ENCODE measurements at regions not wholly inside any gene's neighbourhood (a gene's known extent, or its start where the extent isn't known, plus 50 kb on each side); places are given as distances from the start of the nearest gene placed in this dataset.
"Not testable (repeated sequence)": the region's sequence is repeated elsewhere in the genome, so short reads cannot be mapped to it uniquely, and the experiment has no call there.

- Histone ChIP-seq H4K8ac (ENCODE audit: low read depth, low read length) (no peak overlapping the region), H3K79me1 (ENCODE audit: low read depth, low read length) (no peaks in the 10 kb centered on the region), H2AFZ (ENCODE audit: low read length) (no peak overlapping the region), H3K9me3 (replicated peaks in 1 of 2; ENCODE audit: control insufficient read depth in 2 of 2, insufficient read depth in 1 of 2, low read depth in 1 of 2, low read length in 2 of 2) (no peaks in the 10 kb centered on the region), H2AK5ac (ENCODE audit: low read depth, low read length) (no peak overlapping the region), H3K18ac (ENCODE audit: low read length) (no peak overlapping the region), H3K27me3 (ENCODE audit: control insufficient read depth in 3 of 3, insufficient read depth in 3 of 3, low read depth in 1 of 3, low read length in 3 of 3) (no peaks in the 10 kb centered on the region), H4K91ac (ENCODE audit: low read depth, low read length, poor library complexity) (no peak overlapping the region), H2BK120ac (ENCODE audit: low read depth, low read length) (no peak overlapping the region), H3K36me3 (replicated peaks in 1 of 2; ENCODE audit: control insufficient read depth in 2 of 2, insufficient read depth in 2 of 2, low read length in 2 of 2) (no peaks in the 10 kb centered on the region), H3K14ac (ENCODE audit: low read length) (no peak overlapping the region), H3K9ac (ENCODE audit: low read depth, low read length, poor library complexity) (no peak overlapping the region), H3K4me1 (ENCODE audit: control insufficient read depth in 2 of 2, insufficient read depth in 1 of 2, low read depth in 1 of 2, low read length in 2 of 2) (no peaks in the 10 kb centered on the region), H3K27ac (replicated peaks; ENCODE audit: low read length) (no peak overlapping the region), H3K4ac (ENCODE audit: low read length) (no peak overlapping the region), H3K4me3 (ENCODE audit: low read length in 2 of 2) (no peak overlapping the region), H3K4me2 (ENCODE audit: insufficient read depth, low read length, poor library complexity, severe bottlenecking) (no peak overlapping the region), H3K23ac (ENCODE audit: low read depth, low read length, poor library complexity) (no peak overlapping the region), H2BK15ac (ENCODE audit: low read length) (no peak overlapping the region), H2BK5ac (ENCODE audit: low read length) (no peak overlapping the region), H2BK12ac (ENCODE audit: low read length) (no peak overlapping the region)
- WGBS, 2 donors (ENCODE audit: extremely low coverage in 2 of 2, insufficient read length in 2 of 2, insufficient replicate concordance in 1 of 2): no CpG with 5 or more reads among the region's 2 CpGs
- no peak for DNase-seq (ENCODE audit: low spot score)
These were observed 223.2 kb downstream of the RERGL start for GRCh38 chr12:17866802-17867201.

- not testable (repeated sequence) for H3K18ac ChIP-seq (ENCODE audit: low read length); H2AFZ ChIP-seq (ENCODE audit: low read length); H2AK5ac ChIP-seq (ENCODE audit: low read depth, low read length); H2BK12ac ChIP-seq (ENCODE audit: low read length); H3K27ac ChIP-seq (replicated peaks; ENCODE audit: low read length); H3K9ac ChIP-seq (ENCODE audit: low read depth, low read length, poor library complexity); H4K91ac ChIP-seq (ENCODE audit: low read depth, low read length, poor library complexity); H3K36me3 ChIP-seq (replicated peaks in 1 of 2; ENCODE audit: control insufficient read depth in 2 of 2, insufficient read depth in 2 of 2, low read length in 2 of 2); H3K14ac ChIP-seq (ENCODE audit: low read length); H4K8ac ChIP-seq (ENCODE audit: low read depth, low read length); H3K79me1 ChIP-seq (ENCODE audit: low read depth, low read length); H2BK5ac ChIP-seq (ENCODE audit: low read length); H3K27me3 ChIP-seq (ENCODE audit: control insufficient read depth in 3 of 3, insufficient read depth in 3 of 3, low read depth in 1 of 3, low read length in 3 of 3); H2BK120ac ChIP-seq (ENCODE audit: low read depth, low read length); H3K23ac ChIP-seq (ENCODE audit: low read depth, low read length, poor library complexity); H3K4me3 ChIP-seq (ENCODE audit: low read length in 2 of 2); H3K9me3 ChIP-seq (replicated peaks in 1 of 2; ENCODE audit: control insufficient read depth in 2 of 2, insufficient read depth in 1 of 2, low read depth in 1 of 2, low read length in 2 of 2); H3K4me1 ChIP-seq (ENCODE audit: control insufficient read depth in 2 of 2, insufficient read depth in 1 of 2, low read depth in 1 of 2, low read length in 2 of 2); H3K4me2 ChIP-seq (ENCODE audit: insufficient read depth, low read length, poor library complexity, severe bottlenecking); H3K4ac ChIP-seq (ENCODE audit: low read length); H2BK15ac ChIP-seq (ENCODE audit: low read length); DNase-seq (ENCODE audit: low spot score)
- no CpG with 5 or more reads among the region's 24 CpGs for WGBS, 2 donors (ENCODE audit: extremely low coverage in 2 of 2, insufficient read length in 2 of 2, insufficient replicate concordance in 1 of 2)
These were observed 234.4 kb downstream of the RERGL start for GRCh38 chr12:17855548-17855947.

GRCh38 chr12:17853054-17853453 lies 236.9 kb downstream of the RERGL start:
- Histone ChIP-seq H3K27ac (replicated peaks; ENCODE audit: low read length) (no peak overlapping the region), H2BK15ac (ENCODE audit: low read length) (no peak overlapping the region), H3K9me3 (replicated peaks in 1 of 2; ENCODE audit: control insufficient read depth in 2 of 2, insufficient read depth in 1 of 2, low read depth in 1 of 2, low read length in 2 of 2) (no peaks in the 10 kb centered on the region), H3K4me1 (ENCODE audit: control insufficient read depth in 2 of 2, insufficient read depth in 1 of 2, low read depth in 1 of 2, low read length in 2 of 2) (no peaks in the 10 kb centered on the region), H3K23ac (ENCODE audit: low read depth, low read length, poor library complexity) (no peak overlapping the region), H2BK5ac (ENCODE audit: low read length) (no peak overlapping the region), H4K8ac (ENCODE audit: low read depth, low read length) (no peak overlapping the region), H2AK5ac (ENCODE audit: low read depth, low read length) (no peak overlapping the region), H3K79me1 (ENCODE audit: low read depth, low read length) (no peaks in the 10 kb centered on the region), H3K14ac (ENCODE audit: low read length) (no peak overlapping the region), H3K4me3 (ENCODE audit: low read length in 2 of 2) (no peak overlapping the region), H4K91ac (ENCODE audit: low read depth, low read length, poor library complexity) (no peak overlapping the region), H2AFZ (ENCODE audit: low read length) (no peak overlapping the region), H3K9ac (ENCODE audit: low read depth, low read length, poor library complexity) (no peak overlapping the region), H3K36me3 (replicated peaks in 1 of 2; ENCODE audit: control insufficient read depth in 2 of 2, insufficient read depth in 2 of 2, low read length in 2 of 2) (no peaks in the 10 kb centered on the region), H3K27me3 (ENCODE audit: control insufficient read depth in 3 of 3, insufficient read depth in 3 of 3, low read depth in 1 of 3, low read length in 3 of 3) (no peaks in the 10 kb centered on the region), H2BK12ac (ENCODE audit: low read length) (no peak overlapping the region), H3K4me2 (ENCODE audit: insufficient read depth, low read length, poor library complexity, severe bottlenecking) (no peak overlapping the region), H3K4ac (ENCODE audit: low read length) (no peak overlapping the region), H3K18ac (ENCODE audit: low read length) (no peak overlapping the region), H2BK120ac (ENCODE audit: low read depth, low read length) (no peak overlapping the region)
- no CpG with 5 or more reads among the region's 2 CpGs for WGBS, 2 donors (ENCODE audit: extremely low coverage in 2 of 2, insufficient read length in 2 of 2, insufficient replicate concordance in 1 of 2)
- DNase-seq (ENCODE audit: low spot score): no peak

- no peak overlapping the region for H4K91ac ChIP-seq (ENCODE audit: low read depth, low read length, poor library complexity)
- H2AK5ac ChIP-seq (ENCODE audit: low read depth, low read length): no peak overlapping the region
- H3K23ac ChIP-seq (ENCODE audit: low read depth, low read length, poor library complexity): no peak overlapping the region
- H3K4me1 ChIP-seq (ENCODE audit: control insufficient read depth in 2 of 2, insufficient read depth in 1 of 2, low read depth in 1 of 2, low read length in 2 of 2): no peaks in the 10 kb centered on the region
- H4K8ac ChIP-seq (ENCODE audit: low read depth, low read length): no peak overlapping the region
- no peak overlapping the region for H2BK15ac ChIP-seq (ENCODE audit: low read length)
- no peak overlapping the region for H3K9ac ChIP-seq (ENCODE audit: low read depth, low read length, poor library complexity)
- H3K9me3 ChIP-seq (replicated peaks in 1 of 2; ENCODE audit: control insufficient read depth in 2 of 2, insufficient read depth in 1 of 2, low read depth in 1 of 2, low read length in 2 of 2): no peaks in the 10 kb centered on the region
- H3K4ac ChIP-seq (ENCODE audit: low read length): no peak overlapping the region
- no peaks in the 10 kb centered on the region for H3K36me3 ChIP-seq (replicated peaks in 1 of 2; ENCODE audit: control insufficient read depth in 2 of 2, insufficient read depth in 2 of 2, low read length in 2 of 2)
- no peak overlapping the region for H2BK12ac ChIP-seq (ENCODE audit: low read length)
- H3K14ac ChIP-seq (ENCODE audit: low read length): no peak overlapping the region
- H2BK5ac ChIP-seq (ENCODE audit: low read length): no peak overlapping the region
- no peaks in the 10 kb centered on the region for H3K79me1 ChIP-seq (ENCODE audit: low read depth, low read length)
- DNase-seq (ENCODE audit: low spot score): no peak
- no CpG with 5 or more reads among the region's 1 CpG for WGBS, 2 donors (ENCODE audit: extremely low coverage in 2 of 2, insufficient read length in 2 of 2, insufficient replicate concordance in 1 of 2)
- no peak overlapping the region for H2BK120ac ChIP-seq (ENCODE audit: low read depth, low read length)
- H3K4me3 ChIP-seq (ENCODE audit: low read length in 2 of 2): no peak overlapping the region
- H3K4me2 ChIP-seq (ENCODE audit: insufficient read depth, low read length, poor library complexity, severe bottlenecking): no peak overlapping the region
- H3K27me3 ChIP-seq (ENCODE audit: control insufficient read depth in 3 of 3, insufficient read depth in 3 of 3, low read depth in 1 of 3, low read length in 3 of 3): no peaks in the 10 kb centered on the region
- no peak overlapping the region for H3K18ac ChIP-seq (ENCODE audit: low read length)
- no peak overlapping the region for H2AFZ ChIP-seq (ENCODE audit: low read length)
- H3K27ac ChIP-seq (replicated peaks; ENCODE audit: low read length): no peak overlapping the region
These were observed 248.5 kb downstream of the RERGL start for GRCh38 chr12:17841496-17841895.
